ENCODE measurements at regions not wholly inside any gene's neighbourhood (a gene's known extent, or its start where the extent isn't known, plus 50 kb on each side); places are given as distances from the start of the nearest gene placed in this dataset.

DNA sequence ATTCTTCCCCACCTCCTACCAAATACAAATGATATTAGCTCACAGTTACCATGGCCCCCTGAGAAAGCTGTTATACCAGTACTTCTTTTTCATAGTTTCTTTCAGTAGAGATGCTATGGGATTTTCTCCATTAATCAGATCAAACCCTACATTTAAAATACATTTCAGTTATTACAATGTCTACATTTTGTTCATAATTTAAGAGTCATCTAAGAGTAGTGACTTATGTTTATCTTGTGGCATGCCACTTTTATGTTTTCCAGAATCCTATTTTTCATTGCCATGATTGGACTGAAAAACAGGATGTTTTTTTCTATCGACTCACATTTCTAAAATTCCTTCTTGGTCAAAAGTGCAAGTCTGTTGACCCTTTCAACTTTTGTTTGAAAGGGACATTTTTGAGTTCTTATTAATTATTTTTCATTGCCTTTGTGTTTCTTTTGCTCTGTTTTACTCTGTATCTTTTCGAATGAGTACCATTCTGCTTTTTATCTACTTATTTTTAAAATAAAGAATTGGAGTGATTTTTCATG lies 77.4 kb upstream of the ANXA1 start:
- no peak for TF ChIP-seq KLF6 (CRISPR knock-in tag; IDR thresholded peaks at IDR 0.05; ENCODE audit: borderline replicate concordance)
- TF ChIP-seq EP300 (IDR thresholded peaks at IDR 0.05; ENCODE audit: low read length), result no peak
- no peak for TF ChIP-seq TAF1 (IDR thresholded peaks at IDR 0.05; ENCODE audit: control insufficient read depth, extremely low read depth, insufficient read depth, low read length, severe bottlenecking)
- TF ChIP-seq, protein P1, sequence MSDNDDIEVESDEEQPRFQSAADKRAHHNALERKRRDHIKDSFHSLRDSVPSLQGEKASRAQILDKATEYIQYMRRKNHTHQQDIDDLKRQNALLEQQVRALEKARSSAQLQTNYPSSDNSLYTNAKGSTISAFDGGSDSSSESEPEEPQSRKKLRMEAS (CRISPR knock-in tag; IDR thresholded peaks at IDR 0.05), result no peak
- no peak for TF ChIP-seq ZNF445 (CRISPR knock-in tag; IDR thresholded peaks at IDR 0.05; ENCODE audit: low read depth)
- TF ChIP-seq KLF13 (tag; IDR thresholded peaks at IDR 0.05; ENCODE audit: borderline replicate concordance, low read depth), result no peak
- no peak for TF ChIP-seq EZH2 (IDR thresholded peaks at IDR 0.05; ENCODE audit: borderline replicate concordance, low read depth, low read length)
- TF ChIP-seq TAL1 (IDR thresholded peaks at IDR 0.05), result no peak
- no peak for TF ChIP-seq RERE (CRISPR knock-in tag; IDR thresholded peaks at IDR 0.05; ENCODE audit: borderline replicate concordance)
- TF ChIP-seq RCOR1 (IDR thresholded peaks at IDR 0.05; ENCODE audit: borderline replicate concordance in 1 of 2, low read depth in 2 of 2, low read length in 2 of 2), result no peak
- TF ChIP-seq ELK1 (CRISPR knock-in tag; IDR thresholded peaks at IDR 0.05), result no peak
- no peak for TF ChIP-seq SMC3 (conservative IDR thresholded peaks at IDR 0.05; ENCODE audit: insufficient read depth, low read depth, low read length)
- no peak for TF ChIP-seq RNF2 (IDR thresholded peaks at IDR 0.05)
